ENCODE measurements at regions not wholly inside any gene's neighbourhood (a gene's known extent, or its start where the extent isn't known, plus 50 kb on each side); places are given as distances from the start of the nearest gene placed in this dataset.

DNA sequence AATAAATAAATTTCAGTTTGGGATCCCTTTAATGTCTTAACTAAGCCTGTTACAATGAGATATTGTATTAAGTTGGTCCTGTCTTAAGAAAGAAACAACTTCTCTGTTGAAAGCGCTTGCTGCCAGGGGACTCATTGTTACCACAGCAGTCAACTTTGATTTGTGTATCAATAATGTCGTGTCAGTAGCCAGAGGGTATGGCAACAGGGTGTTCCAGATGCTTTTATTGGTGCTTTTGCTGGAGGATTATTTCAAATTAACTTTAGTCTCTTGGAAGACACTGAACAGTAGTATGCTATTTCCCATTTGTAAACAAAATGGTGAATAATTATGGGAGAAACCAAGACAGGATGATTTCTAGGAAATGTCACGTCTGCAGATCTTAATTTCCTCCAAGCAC is 91.9 kb upstream of the TSHZ2 start:
- H3K4me3 Mint-ChIP-seq = no peak overlapping the region
- peaks cover 2% of the 10 kb centered on the region for H3K27me3 Mint-ChIP-seq (ENCODE audit: low read depth)
- peaks cover 2% of the 10 kb centered on the region for H3K36me3 Mint-ChIP-seq
- TF ChIP-seq NFYB (CRISPR knock-in tag; conservative IDR thresholded peaks at IDR 0.05; ENCODE audit: low read depth) = no peak
- H3K9me3 Mint-ChIP-seq = peaks cover 6% of the 10 kb centered on the region
- POLR2A ChIA-PET = no interaction called here
- 0 out of 2 replicates have a peak, but pooled peaks cover 3% of the 10 kb centered on the region for H3K4me1 Mint-ChIP-seq
- DNase-seq (ENCODE audit: low spot score) = no peak
- CTCF ChIA-PET = no interaction called here
- H3K27ac Mint-ChIP-seq = no peak overlapping the region
- no peak for ATAC-seq

DNA sequence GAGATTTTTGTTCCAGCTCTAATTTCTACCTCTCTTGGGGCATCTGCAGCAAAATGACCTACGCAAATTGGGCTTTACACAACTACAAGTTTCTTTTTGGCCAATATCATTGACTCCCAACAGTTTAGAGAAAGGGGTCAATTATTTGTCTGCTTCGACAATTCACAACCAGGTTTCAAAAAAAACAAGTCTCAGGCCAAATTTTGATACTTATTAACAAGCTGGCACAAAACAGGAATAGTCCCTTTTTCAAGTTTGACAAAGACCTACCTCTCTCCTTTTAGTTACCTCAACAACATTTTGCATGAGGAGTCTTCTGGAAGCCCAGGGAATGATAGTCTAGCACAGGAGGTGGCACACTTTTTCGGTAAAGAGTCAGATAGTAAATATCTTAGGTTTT is 97.9 kb upstream of the TSHZ2 start:
- TF ChIP-seq GTF2I (CRISPR knock-in tag; conservative IDR thresholded peaks at IDR 0.05) = no peak
- TF ChIP-seq GABPB1 (CRISPR knock-in tag; IDR thresholded peaks at IDR 0.05) = no peak
- TF ChIP-seq TEAD4 (CRISPR knock-in tag; IDR thresholded peaks at IDR 0.05) = no peak
- TF ChIP-seq, protein P1, sequence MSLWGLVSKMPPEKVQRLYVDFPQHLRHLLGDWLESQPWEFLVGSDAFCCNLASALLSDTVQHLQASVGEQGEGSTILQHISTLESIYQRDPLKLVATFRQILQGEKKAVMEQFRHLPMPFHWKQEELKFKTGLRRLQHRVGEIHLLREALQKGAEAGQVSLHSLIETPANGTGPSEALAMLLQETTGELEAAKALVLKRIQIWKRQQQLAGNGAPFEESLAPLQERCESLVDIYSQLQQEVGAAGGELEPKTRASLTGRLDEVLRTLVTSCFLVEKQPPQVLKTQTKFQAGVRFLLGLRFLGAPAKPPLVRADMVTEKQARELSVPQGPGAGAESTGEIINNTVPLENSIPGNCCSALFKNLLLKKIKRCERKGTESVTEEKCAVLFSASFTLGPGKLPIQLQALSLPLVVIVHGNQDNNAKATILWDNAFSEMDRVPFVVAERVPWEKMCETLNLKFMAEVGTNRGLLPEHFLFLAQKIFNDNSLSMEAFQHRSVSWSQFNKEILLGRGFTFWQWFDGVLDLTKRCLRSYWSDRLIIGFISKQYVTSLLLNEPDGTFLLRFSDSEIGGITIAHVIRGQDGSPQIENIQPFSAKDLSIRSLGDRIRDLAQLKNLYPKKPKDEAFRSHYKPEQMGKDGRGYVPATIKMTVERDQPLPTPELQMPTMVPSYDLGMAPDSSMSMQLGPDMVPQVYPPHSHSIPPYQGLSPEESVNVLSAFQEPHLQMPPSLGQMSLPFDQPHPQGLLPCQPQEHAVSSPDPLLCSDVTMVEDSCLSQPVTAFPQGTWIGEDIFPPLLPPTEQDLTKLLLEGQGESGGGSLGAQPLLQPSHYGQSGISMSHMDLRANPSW (CRISPR knock-in tag; conservative IDR thresholded peaks at IDR 0.05; ENCODE audit: low read depth) = no peak
- TF ChIP-seq, protein P2, sequence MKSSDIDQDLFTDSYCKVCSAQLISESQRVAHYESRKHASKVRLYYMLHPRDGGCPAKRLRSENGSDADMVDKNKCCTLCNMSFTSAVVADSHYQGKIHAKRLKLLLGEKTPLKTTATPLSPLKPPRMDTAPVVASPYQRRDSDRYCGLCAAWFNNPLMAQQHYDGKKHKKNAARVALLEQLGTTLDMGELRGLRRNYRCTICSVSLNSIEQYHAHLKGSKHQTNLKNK (CRISPR knock-in tag; IDR thresholded peaks at IDR 0.05) = no peak
- H3K4me1 Mint-ChIP-seq = no peaks in the 10 kb centered on the region
- DNase-seq (ENCODE audit: low spot score) (no peak), ATAC-seq (no peak)
- no peaks in the 10 kb centered on the region for H3K36me3 Mint-ChIP-seq
- H3K27ac Mint-ChIP-seq = no peak overlapping the region
- ChIA-PET CTCF (no interaction called here), POLR2A (no interaction called here)
- 0 out of 2 replicates have a peak, but pooled peaks cover under 1% of the 10 kb centered on the region for H3K9me3 Mint-ChIP-seq
- peaks cover 2% of the 10 kb centered on the region; the same call in 1 of the 2 replicates for H3K27me3 Mint-ChIP-seq (ENCODE audit: low read depth)
- H3K4me3 Mint-ChIP-seq = no peak overlapping the region

DNA sequence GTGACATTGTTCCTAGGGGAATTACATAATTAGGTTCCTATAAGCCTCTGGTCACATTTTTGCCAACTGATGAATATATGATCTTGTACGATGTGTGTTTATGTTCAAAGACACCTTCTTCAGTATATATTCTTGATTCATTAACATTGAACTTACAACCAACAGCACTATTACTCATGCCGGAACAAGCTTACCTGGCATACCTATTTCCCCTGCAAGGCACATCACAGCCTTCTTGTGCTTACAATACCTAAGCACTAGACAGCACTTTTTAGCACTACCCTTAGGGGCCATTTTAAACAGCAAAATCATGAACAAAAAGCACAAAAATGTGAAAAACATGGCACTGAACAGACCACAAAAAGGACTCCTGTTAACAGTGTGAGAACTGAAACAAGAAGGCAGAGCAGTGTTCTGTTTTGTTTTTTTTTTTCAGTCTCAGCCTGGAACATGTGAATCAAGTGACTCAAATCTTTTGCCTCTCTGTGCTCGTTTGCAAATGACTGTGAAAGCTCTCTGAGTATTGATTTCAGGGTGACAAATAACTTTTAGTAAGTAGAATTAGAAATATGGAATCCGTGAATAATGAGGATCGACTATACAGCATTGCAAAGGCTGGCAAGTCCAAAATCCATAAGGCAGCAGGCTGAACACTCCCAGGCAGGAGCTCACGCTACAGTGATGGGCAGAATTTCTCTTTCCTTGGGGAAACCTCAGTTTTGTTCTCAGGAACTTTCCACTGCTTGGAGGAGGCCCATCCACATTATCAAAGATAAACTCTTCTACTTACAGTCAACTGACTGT is 102.3 kb upstream of the TSHZ2 start:
- ATAC-seq = no peak
- POLR2A ChIA-PET = interaction anchor here (0.6 kb wide), 1 partner anchor 52 kb away, joined by 4 read pairs; no protein-coding TSS in a partner anchor
- H3K4me3 Mint-ChIP-seq = no peak overlapping the region
- H3K9me3 Mint-ChIP-seq = peaks cover 4% of the 10 kb centered on the region; the same call in 1 of the 2 replicates
- H3K27ac Mint-ChIP-seq = no peak overlapping the region
- no peaks in the 10 kb centered on the region for H3K27me3 Mint-ChIP-seq (ENCODE audit: low read depth)
- no peaks in the 10 kb centered on the region for H3K4me1 Mint-ChIP-seq
- H3K36me3 Mint-ChIP-seq = no peaks in the 10 kb centered on the region
- no peak for DNase-seq (ENCODE audit: low spot score)
- CTCF ChIA-PET = no interaction called here
- no peak for TF ChIP-seq ZNF138 (CRISPR knock-in tag; conservative IDR thresholded peaks at IDR 0.05)
- no peak for TF ChIP-seq NR2C2 (CRISPR knock-in tag; IDR thresholded peaks at IDR 0.05)
- TF ChIP-seq CREM (CRISPR knock-in tag; IDR thresholded peaks at IDR 0.05) = no peak
- TF ChIP-seq, protein P3, sequence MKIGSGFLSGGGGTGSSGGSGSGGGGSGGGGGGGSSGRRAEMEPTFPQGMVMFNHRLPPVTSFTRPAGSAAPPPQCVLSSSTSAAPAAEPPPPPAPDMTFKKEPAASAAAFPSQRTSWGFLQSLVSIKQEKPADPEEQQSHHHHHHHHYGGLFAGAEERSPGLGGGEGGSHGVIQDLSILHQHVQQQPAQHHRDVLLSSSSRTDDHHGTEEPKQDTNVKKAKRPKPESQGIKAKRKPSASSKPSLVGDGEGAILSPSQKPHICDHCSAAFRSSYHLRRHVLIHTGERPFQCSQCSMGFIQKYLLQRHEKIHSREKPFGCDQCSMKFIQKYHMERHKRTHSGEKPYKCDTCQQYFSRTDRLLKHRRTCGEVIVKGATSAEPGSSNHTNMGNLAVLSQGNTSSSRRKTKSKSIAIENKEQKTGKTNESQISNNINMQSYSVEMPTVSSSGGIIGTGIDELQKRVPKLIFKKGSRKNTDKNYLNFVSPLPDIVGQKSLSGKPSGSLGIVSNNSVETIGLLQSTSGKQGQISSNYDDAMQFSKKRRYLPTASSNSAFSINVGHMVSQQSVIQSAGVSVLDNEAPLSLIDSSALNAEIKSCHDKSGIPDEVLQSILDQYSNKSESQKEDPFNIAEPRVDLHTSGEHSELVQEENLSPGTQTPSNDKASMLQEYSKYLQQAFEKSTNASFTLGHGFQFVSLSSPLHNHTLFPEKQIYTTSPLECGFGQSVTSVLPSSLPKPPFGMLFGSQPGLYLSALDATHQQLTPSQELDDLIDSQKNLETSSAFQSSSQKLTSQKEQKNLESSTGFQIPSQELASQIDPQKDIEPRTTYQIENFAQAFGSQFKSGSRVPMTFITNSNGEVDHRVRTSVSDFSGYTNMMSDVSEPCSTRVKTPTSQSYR (CRISPR knock-in tag; IDR thresholded peaks at IDR 0.05) = no peak
- TF ChIP-seq RORB (CRISPR knock-in tag; IDR thresholded peaks at IDR 0.05) = no peak
- TF ChIP-seq, protein P4, sequence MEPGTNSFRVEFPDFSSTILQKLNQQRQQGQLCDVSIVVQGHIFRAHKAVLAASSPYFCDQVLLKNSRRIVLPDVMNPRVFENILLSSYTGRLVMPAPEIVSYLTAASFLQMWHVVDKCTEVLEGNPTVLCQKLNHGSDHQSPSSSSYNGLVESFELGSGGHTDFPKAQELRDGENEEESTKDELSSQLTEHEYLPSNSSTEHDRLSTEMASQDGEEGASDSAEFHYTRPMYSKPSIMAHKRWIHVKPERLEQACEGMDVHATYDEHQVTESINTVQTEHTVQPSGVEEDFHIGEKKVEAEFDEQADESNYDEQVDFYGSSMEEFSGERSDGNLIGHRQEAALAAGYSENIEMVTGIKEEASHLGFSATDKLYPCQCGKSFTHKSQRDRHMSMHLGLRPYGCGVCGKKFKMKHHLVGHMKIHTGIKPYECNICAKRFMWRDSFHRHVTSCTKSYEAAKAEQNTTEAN (CRISPR knock-in tag; IDR thresholded peaks at IDR 0.05) = no peak
- no peak for TF ChIP-seq CBFB (CRISPR knock-in tag; IDR thresholded peaks at IDR 0.05; ENCODE audit: low read depth)
- TF ChIP-seq ETV6 (CRISPR knock-in tag; IDR thresholded peaks at IDR 0.05) = no peak
- no peak for TF ChIP-seq SOX15 (CRISPR knock-in tag; IDR thresholded peaks at IDR 0.05)
- TF ChIP-seq, protein P5, sequence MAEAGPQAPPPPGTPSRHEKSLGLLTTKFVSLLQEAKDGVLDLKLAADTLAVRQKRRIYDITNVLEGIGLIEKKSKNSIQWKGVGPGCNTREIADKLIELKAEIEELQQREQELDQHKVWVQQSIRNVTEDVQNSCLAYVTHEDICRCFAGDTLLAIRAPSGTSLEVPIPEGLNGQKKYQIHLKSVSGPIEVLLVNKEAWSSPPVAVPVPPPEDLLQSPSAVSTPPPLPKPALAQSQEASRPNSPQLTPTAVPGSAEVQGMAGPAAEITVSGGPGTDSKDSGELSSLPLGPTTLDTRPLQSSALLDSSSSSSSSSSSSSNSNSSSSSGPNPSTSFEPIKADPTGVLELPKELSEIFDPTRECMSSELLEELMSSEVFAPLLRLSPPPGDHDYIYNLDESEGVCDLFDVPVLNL (CRISPR knock-in tag; IDR thresholded peaks at IDR 0.05; ENCODE audit: borderline replicate concordance, low read depth) = no peak
- no peak for TF ChIP-seq ZNF121 (CRISPR knock-in tag; IDR thresholded peaks at IDR 0.05)
- no peak for TF ChIP-seq ELF4 (CRISPR knock-in tag; IDR thresholded peaks at IDR 0.05; ENCODE audit: low read depth)
- no peak for TF ChIP-seq HMGA2 (CRISPR knock-in tag; IDR thresholded peaks at IDR 0.05)
- TF ChIP-seq, protein P6, sequence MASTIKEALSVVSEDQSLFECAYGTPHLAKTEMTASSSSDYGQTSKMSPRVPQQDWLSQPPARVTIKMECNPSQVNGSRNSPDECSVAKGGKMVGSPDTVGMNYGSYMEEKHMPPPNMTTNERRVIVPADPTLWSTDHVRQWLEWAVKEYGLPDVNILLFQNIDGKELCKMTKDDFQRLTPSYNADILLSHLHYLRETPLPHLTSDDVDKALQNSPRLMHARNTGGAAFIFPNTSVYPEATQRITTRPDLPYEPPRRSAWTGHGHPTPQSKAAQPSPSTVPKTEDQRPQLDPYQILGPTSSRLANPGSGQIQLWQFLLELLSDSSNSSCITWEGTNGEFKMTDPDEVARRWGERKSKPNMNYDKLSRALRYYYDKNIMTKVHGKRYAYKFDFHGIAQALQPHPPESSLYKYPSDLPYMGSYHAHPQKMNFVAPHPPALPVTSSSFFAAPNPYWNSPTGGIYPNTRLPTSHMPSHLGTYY (CRISPR knock-in tag; IDR thresholded peaks at IDR 0.05) = no peak
- TF ChIP-seq TEAD1 (CRISPR knock-in tag; IDR thresholded peaks at IDR 0.05) = no peak
- no peak for TF ChIP-seq ZNF423 (CRISPR knock-in tag; IDR thresholded peaks at IDR 0.05)

All from WTC11 (cell line).